ENCODE measurements at regions not wholly inside any gene's neighbourhood (a gene's known extent, or its start where the extent isn't known, plus 50 kb on each side); places are given as distances from the start of the nearest gene placed in this dataset.

- TF ChIP-seq CTCF (conservative IDR thresholded peaks at IDR 0.05; ENCODE audit: low read length) (no peak), EZH2phosphoT487 (IDR thresholded peaks at IDR 0.05; ENCODE audit: borderline replicate concordance, low read depth, low read length) (no peak)
- Histone ChIP-seq H3K4me1 (ENCODE audit: insufficient read depth, low read length, poor library complexity, severe bottlenecking) (no peaks in the 10 kb centered on the region), H3K27ac (ENCODE audit: low read depth, low read length, poor library complexity, severe bottlenecking) (no peak overlapping the region), H3K9me3 (ENCODE audit: low read length) (no peaks in the 10 kb centered on the region), H3K79me2 (ENCODE audit: insufficient read depth, low read depth, low read length) (no peaks in the 10 kb centered on the region), H3K9me2 (ENCODE audit: insufficient read depth, low read length) (no peaks in the 10 kb centered on the region), H3K4me3 (ENCODE audit: low read depth, low read length, poor library complexity, severe bottlenecking) (no peak overlapping the region), H3K36me3 (ENCODE audit: insufficient read depth, low read length) (no peaks in the 10 kb centered on the region), H2AFZ (ENCODE audit: low read length) (no peak overlapping the region), H4K20me1 (ENCODE audit: insufficient read depth, low read length) (no peaks in the 10 kb centered on the region), H3K4me2 (ENCODE audit: low read length) (no peak overlapping the region)
- DNase-seq (ENCODE audit: low spot score), result no peak
- ChIA-PET CTCF (ENCODE audit: unreplicated experiment) (no interaction called here), POLR2A (interaction anchor here (0.6 to 1.2 kb wide), 2 partner anchors 12 to 1183 kb away, joined by 3 to 4 read pairs; no protein-coding TSS in a partner anchor)
- intact Hi-C loops (cut with micrococcal nuclease; ENCODE audit: unreplicated experiment), result no loop called here
- no TSS peak for BruUV-seq (replicated peaks)
These were observed 687.7 kb upstream of the RBFOX1 start for GRCh38 chr16:6644916-6645315.

GRCh38 chr16:6643080-6643686, 689.5 kb upstream of the RBFOX1 start:
- Histone ChIP-seq H3K9me3 (ENCODE audit: low read length) (no peaks in the 10 kb centered on the region), H3K27ac (ENCODE audit: low read depth, low read length, poor library complexity, severe bottlenecking) (no peak overlapping the region), H3K4me2 (ENCODE audit: low read length) (no peak overlapping the region), H3K79me2 (ENCODE audit: insufficient read depth, low read depth, low read length) (no peaks in the 10 kb centered on the region), H3K4me3 (ENCODE audit: low read depth, low read length, poor library complexity, severe bottlenecking) (no peak overlapping the region), H2AFZ (ENCODE audit: low read length) (no peak overlapping the region), H3K9me2 (ENCODE audit: insufficient read depth, low read length) (no peaks in the 10 kb centered on the region), H3K36me3 (ENCODE audit: insufficient read depth, low read length) (no peaks in the 10 kb centered on the region), H4K20me1 (ENCODE audit: insufficient read depth, low read length) (no peaks in the 10 kb centered on the region), H3K4me1 (ENCODE audit: insufficient read depth, low read length, poor library complexity, severe bottlenecking) (no peaks in the 10 kb centered on the region)
- BruUV-seq (replicated peaks), result no TSS peak
- peak; percentile 47 for DNase-seq (ENCODE audit: low spot score)
- ChIA-PET POLR2A (interaction anchor here (0.6 kb wide), 1 partner anchor 554 kb away, joined by 7 read pairs; no protein-coding TSS in a partner anchor), CTCF (ENCODE audit: unreplicated experiment) (no interaction called here)
- intact Hi-C loops (cut with micrococcal nuclease; ENCODE audit: unreplicated experiment), result loop anchor here (2.0 kb wide), 1 partner anchor 626 kb away; no protein-coding TSS in a partner anchor
- TF ChIP-seq EZH2phosphoT487 (IDR thresholded peaks at IDR 0.05; ENCODE audit: borderline replicate concordance, low read depth, low read length) (no peak), CTCF (conservative IDR thresholded peaks at IDR 0.05; ENCODE audit: low read length) (peak; percentile 95)

- Histone ChIP-seq H3K9me3 (ENCODE audit: low read length) (no peaks in the 10 kb centered on the region), H2AFZ (ENCODE audit: low read length) (no peak overlapping the region), H3K9me2 (ENCODE audit: insufficient read depth, low read length) (no peaks in the 10 kb centered on the region), H3K4me1 (ENCODE audit: insufficient read depth, low read length, poor library complexity, severe bottlenecking) (no peaks in the 10 kb centered on the region), H3K4me3 (ENCODE audit: low read depth, low read length, poor library complexity, severe bottlenecking) (no peak overlapping the region), H3K27ac (ENCODE audit: low read depth, low read length, poor library complexity, severe bottlenecking) (no peak overlapping the region), H3K4me2 (ENCODE audit: low read length) (no peak overlapping the region), H3K79me2 (ENCODE audit: insufficient read depth, low read depth, low read length) (no peaks in the 10 kb centered on the region), H3K36me3 (ENCODE audit: insufficient read depth, low read length) (no peaks in the 10 kb centered on the region), H4K20me1 (ENCODE audit: insufficient read depth, low read length) (no peaks in the 10 kb centered on the region)
- TF ChIP-seq CTCF (conservative IDR thresholded peaks at IDR 0.05; ENCODE audit: low read length) (no peak), EZH2phosphoT487 (IDR thresholded peaks at IDR 0.05; ENCODE audit: borderline replicate concordance, low read depth, low read length) (no peak)
- ChIA-PET CTCF (ENCODE audit: unreplicated experiment) (no interaction called here), POLR2A (interaction anchor here (1.1 kb wide), 1 partner anchor 13 kb away, joined by 5 read pairs; no protein-coding TSS in a partner anchor)
- no peak for DNase-seq (ENCODE audit: low spot score)
- intact Hi-C loops (cut with micrococcal nuclease; ENCODE audit: unreplicated experiment), result loop anchor here (2.0 kb wide), 1 partner anchor 625 kb away; no protein-coding TSS in a partner anchor
- no TSS peak for BruUV-seq (replicated peaks)
These were observed 690.4 kb upstream of the RBFOX1 start for GRCh38 chr16:6642271-6642670.
